Vagina (tissue), 2 donors: ENCODE measurements at regions not wholly inside any gene's neighbourhood (a gene's known extent, or its start where the extent isn't known, plus 50 kb on each side); places are given as distances from the start of the nearest gene placed in this dataset.

Source experiments
- CTCF ChIP-seq, 3 experiments: fragments of 450-650 bp in 2 of 3; fragments of 200-600 bp in 1 of 3; sonication (generic) in 1 of 3; IDR thresholded peaks; one replicate each; pipeline ENCODE4 v1.5.1; 2017 to 2019; ENCODE audit warnings: antibody characterized with exemption in 3 of 3, mild to moderate bottlenecking in 2 of 3, moderate library complexity in 2 of 3
- POLR2A ChIP-seq, 2 donors: fragments of 450-650 bp; IDR thresholded peaks; one replicate each; pipeline ENCODE4 v1.6.1; 2017; ENCODE audit warnings: antibody characterized with exemption in 2 of 2, mild to moderate bottlenecking in 2 of 2, moderate library complexity in 2 of 2
- POLR2AphosphoS5 ChIP-seq, 2 donors: sonication (generic); formaldehyde crosslinking; IDR thresholded peaks; one replicate each; pipeline ENCODE4 v1.9.0; 2017; ENCODE audit warnings: antibody characterized with exemption in 2 of 2, mild to moderate bottlenecking in 2 of 2, low read depth in 1 of 2; ENCODE audit not compliant: insufficient read depth in 1 of 2

GRCh38 chr9:24766081-24766480 lies 220.4 kb upstream of the IZUMO3 start:
- no peak for TF ChIP-seq CTCF (IDR thresholded peaks at IDR 0.05)
- TF ChIP-seq POLR2A (IDR thresholded peaks at IDR 0.05) = no peak
- no peak for TF ChIP-seq POLR2AphosphoS5 (IDR thresholded peaks at IDR 0.05; ENCODE audit: insufficient read depth in 1 of 2, low read depth in 1 of 2)
